Heart left ventricle (tissue), 16 donors: ENCODE measurements at regions not wholly inside any gene's neighbourhood (a gene's known extent, or its start where the extent isn't known, plus 50 kb on each side); places are given as distances from the start of the nearest gene placed in this dataset.

Experiments
- ATAC-seq, 4 donors: fragments of 200-7000 bp; cut with Tn5 transposase; one replicate each; pipeline ENCODE4 v1.9.1; 2020 to 2022; ENCODE audit warnings: moderate library complexity in 4 of 4, mild to moderate bottlenecking in 3 of 4, moderate number of reproducible peaks in 1 of 4
- DNase-seq, 5 donors: peaks; one replicate each; pipeline ENCODE4 v3.0.0-alpha.2; 2020
- H3K27ac ChIP-seq, 12 donors: fragments of 200-600 bp; sonication (generic) in 4 of 12; one replicate each; pipeline versions ENCODE4 v1.5.0 to v1.8.0; 2016 to 2022; ENCODE audit warnings: mild to moderate bottlenecking in 2 of 12
- H3K27me3 ChIP-seq, 9 donors: fragments of 200-600 bp; sonication (generic) in 2 of 9; one replicate each; pipeline versions ENCODE4 v1.5.1 to v1.8.0; 2016 to 2022; ENCODE audit warnings: mild to moderate bottlenecking in 3 of 9
- H3K36me3 ChIP-seq, 9 donors: fragments of 200-600 bp; sonication (generic) in 2 of 9; one replicate each; pipeline versions ENCODE4 v1.5.0 to v1.8.0; 2018 to 2022; ENCODE audit warnings: mild to moderate bottlenecking in 2 of 9
- H3K4me1 ChIP-seq, 12 donors: fragments of 200-600 bp; sonication (generic) in 4 of 12; one replicate each; pipeline versions ENCODE4 v1.5.0 to v1.8.0; 2016 to 2022; ENCODE audit warnings: mild to moderate bottlenecking in 3 of 12
- H3K4me3 ChIP-seq, 12 donors: fragments of 200-600 bp; sonication (generic) in 4 of 12; one replicate each; pipeline versions ENCODE4 v1.5.0 to v1.8.0; 2017 to 2022; ENCODE audit warnings: mild to moderate bottlenecking in 9 of 12, moderate library complexity in 4 of 12
- H3K9me3 ChIP-seq, 12 donors: fragments of 200-600 bp; sonication (generic) in 4 of 12; one replicate each; pipeline versions ENCODE4 v1.5.0 to v1.8.0; 2016 to 2022; ENCODE audit warnings: mild to moderate bottlenecking in 1 of 12
- CTCF ChIP-seq, 12 donors: fragments of 200-600 bp; sonication (generic) in 4 of 12; IDR thresholded peaks; one replicate each; pipeline versions ENCODE4 v1.5.0 to v1.8.0; 2018 to 2022; ENCODE audit warnings: antibody characterized with exemption in 12 of 12, mild to moderate bottlenecking in 5 of 12
- POLR2A ChIP-seq, 2 donors: fragments of 450-650 bp; IDR thresholded peaks; one replicate each; pipeline ENCODE4 v1.6.1; 2017; ENCODE audit warnings: antibody characterized with exemption in 2 of 2, mild to moderate bottlenecking in 2 of 2, moderate library complexity in 2 of 2
- WGBS, 4 donors: extraction: QIAGEN DNeasy Blood & Tissue Kit in 2 of 4; methylation state at CpG; one replicate each; pipeline versions ENCODE4 v1.1.5 to v1.1.7; 2013 to 2018; 5-methylcytosine and 5-hydroxymethylcytosine counted together
- intact Hi-C, 10 donors: fragments of 100-400 bp; cut with DNase I; formaldehyde crosslinking; loops; one replicate each; pipeline versions ENCODE4 v1.11.1 to v1.14.2; 2022
- donor health status: ischemic (EF 13 %, LVEDD 7.1; RV severe dilation, severe dysfunction).
- donor health status: healthy with polysubstance abuse.
- donor health status: DM: no; HTN: yes; CAD: no.
- donor health status: DM: no; HTN: no; CAD: no.
- donor health status: ischemic (EF 25% LVEDD 6.9; RV normal size, moderate dysfunction).
- donor health status: ischemic (EF 25% LVEDD 5.7; RV mildly dilated, moderate dysfunction).
- donor health status: healthy.
- donor health status: DM: yes; HTN: yes; CAD: no.
- donor health status: ischemic (EF 35%, LVEDD 5.7; RV mildly dilated, moderate dysfunction).
- donor health status: nonischemic (EF 11% LVEDD 7.7; RV severe dilation, severe dysfunction).
- donor health status: DM: yes; HTN: yes; CAD: no.
- donor health status: PGD.
- donor health status: ischemic (EF 29% LVEDD 5.4; RV normal size, mild dysfunction).
- donor health status: nonischemic (EF 23%, LVEDD 6.1; RV moderate dilation, normal function).

DNA sequence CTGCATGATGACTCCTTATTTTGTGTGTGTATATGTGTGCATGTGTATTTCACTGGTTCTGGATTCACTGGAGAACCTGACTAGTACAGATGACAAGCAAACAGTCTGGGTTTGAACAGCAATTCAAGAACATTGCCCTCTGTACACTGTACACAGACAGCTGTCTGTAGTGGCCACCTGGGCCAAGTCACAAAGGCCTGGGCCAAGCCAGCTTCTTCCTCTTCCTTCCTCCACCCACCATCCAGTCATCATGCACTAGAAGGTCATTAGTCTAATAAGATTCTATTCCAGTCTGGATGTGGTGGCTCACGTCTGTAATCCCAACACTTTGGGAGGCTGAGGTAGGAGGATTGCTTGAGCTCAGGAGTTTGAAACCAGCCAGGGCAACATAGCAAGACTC lies 155.9 kb downstream of the ELAVL4 start:
- no peak for DNase-seq
- H3K4me3 ChIP-seq = no peak overlapping the region
- intact Hi-C loops = no loop called here
- H3K4me1 ChIP-seq = peaks cover 0 to 16% (median 0%) of the 10 kb centered on the region in 12 donors
- peaks cover 0 to 8% (median 0%) of the 10 kb centered on the region in 9 donors for H3K27me3 ChIP-seq
- peak in 1 of 4 donors; percentile 58 for ATAC-seq
- no peaks in the 10 kb centered on the region for H3K9me3 ChIP-seq
- no peak overlapping the region for H3K27ac ChIP-seq
- TF ChIP-seq POLR2A (IDR thresholded peaks at IDR 0.05) (no peak), CTCF (IDR thresholded peaks at IDR 0.05) (no peak)
- no peaks in the 10 kb centered on the region for H3K36me3 ChIP-seq
- 44 to 81% (median 74%) methylated on average over 1 of the region's 1 CpG for WGBS, 4 donors

GRCh38 chr1:50262436-50262835 lies 153.7 kb downstream of the ELAVL4 start:
- H3K27me3 ChIP-seq = peaks cover 0 to 5% (median 0%) of the 10 kb centered on the region in 9 donors
- TF ChIP-seq CTCF (IDR thresholded peaks at IDR 0.05) = no peak
- no peak for TF ChIP-seq POLR2A (IDR thresholded peaks at IDR 0.05)
- peaks cover 0 to 16% (median 0%) of the 10 kb centered on the region in 12 donors for H3K4me1 ChIP-seq
- no peaks in the 10 kb centered on the region for H3K9me3 ChIP-seq
- H3K36me3 ChIP-seq = no peaks in the 10 kb centered on the region
- H3K27ac ChIP-seq = no peak overlapping the region
- intact Hi-C loops = no loop called here
- ATAC-seq (no peak), DNase-seq (no peak)
- H3K4me3 ChIP-seq = no peak overlapping the region
- WGBS, 4 donors = 64 to 76% (median 65%) methylated on average over 1 of the region's 1 CpG

DNA sequence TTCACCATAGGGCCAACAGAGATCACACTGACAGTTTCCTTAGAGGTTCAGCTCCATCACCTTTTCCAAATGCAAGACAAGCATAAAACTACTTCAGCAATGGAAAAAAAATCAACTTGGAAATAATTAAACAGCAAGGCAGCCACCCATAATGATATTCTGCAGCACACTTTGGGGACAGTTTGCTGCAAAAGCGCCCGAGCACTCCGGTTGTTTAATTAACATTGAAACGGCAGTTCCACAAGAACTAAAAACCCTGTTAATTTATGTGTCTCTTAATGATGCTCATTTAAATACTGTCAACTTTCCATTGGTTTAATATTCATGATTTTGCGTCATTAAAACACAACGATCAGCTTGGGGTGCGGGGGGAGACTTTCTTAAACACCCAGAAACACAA lies 153.2 kb downstream of the ELAVL4 start:
- intact Hi-C loops = no loop called here
- Histone ChIP-seq H3K27me3 (peaks cover 0 to 8% (median 0%) of the 10 kb centered on the region in 9 donors), H3K4me1 (peaks cover 0 to 13% (median 0%) of the 10 kb centered on the region in 12 donors), H3K4me3 (no peak overlapping the region), H3K9me3 (no peaks in the 10 kb centered on the region), H3K36me3 (no peaks in the 10 kb centered on the region), H3K27ac (no peak overlapping the region)
- TF ChIP-seq CTCF (IDR thresholded peaks at IDR 0.05) (no peak), POLR2A (IDR thresholded peaks at IDR 0.05) (no peak)
- ATAC-seq = no peak
- 84 to 90% (median 88%) methylated on average over 7 of the region's 7 CpGs for WGBS, 4 donors
- DNase-seq = no peak

DNA sequence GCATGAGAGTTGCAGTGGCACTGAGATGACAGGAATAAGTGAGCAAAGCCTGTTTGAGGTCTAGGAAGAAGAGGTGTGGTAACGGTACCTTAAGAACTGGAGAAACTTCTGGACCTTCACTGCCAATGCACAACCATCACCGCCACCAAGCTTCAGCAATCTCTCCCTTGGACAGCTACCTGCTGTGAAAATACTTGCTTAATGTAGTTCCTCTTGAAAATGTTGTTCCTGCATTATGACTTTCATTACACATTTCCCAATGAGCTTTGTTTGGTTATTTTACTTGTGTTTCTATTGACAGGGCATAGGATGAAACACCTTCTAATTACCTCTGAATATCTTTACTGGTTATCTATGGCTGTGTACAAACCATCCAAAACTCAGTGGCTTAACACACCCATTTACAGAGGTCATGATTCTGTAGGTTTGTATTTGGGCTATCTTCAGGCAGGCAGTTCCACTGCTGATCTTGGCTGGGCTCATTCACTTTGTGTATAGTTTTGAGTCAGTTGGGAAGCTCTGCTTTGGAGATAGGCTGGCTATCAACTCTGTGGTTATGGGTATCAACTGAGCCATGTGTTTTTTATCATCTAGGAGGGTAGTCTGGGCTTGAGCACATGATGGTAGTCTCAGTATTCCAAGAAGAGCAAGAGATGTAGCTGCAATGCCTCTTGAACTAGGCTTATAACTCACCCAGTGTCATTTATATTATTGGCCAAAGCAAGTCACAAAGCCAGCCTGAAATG lies 149.4 kb downstream of the ELAVL4 start:
- no peak overlapping the region for H3K27ac ChIP-seq
- WGBS, 4 donors = 73 to 85% (median 78%) methylated on average over 2 of the region's 2 CpGs
- H3K36me3 ChIP-seq = no peaks in the 10 kb centered on the region
- no peak for TF ChIP-seq POLR2A (IDR thresholded peaks at IDR 0.05)
- no peak for TF ChIP-seq CTCF (IDR thresholded peaks at IDR 0.05)
- H3K9me3 ChIP-seq = no peaks in the 10 kb centered on the region
- intact Hi-C loops = no loop called here
- H3K4me1 ChIP-seq = no peaks in the 10 kb centered on the region
- peaks cover 0 to 10% (median 0%) of the 10 kb centered on the region in 9 donors for H3K27me3 ChIP-seq
- no peak for DNase-seq
- H3K4me3 ChIP-seq = no peak overlapping the region
- ATAC-seq = no peak
